ENCODE measurements at regions not wholly inside any gene's neighbourhood (a gene's known extent, or its start where the extent isn't known, plus 50 kb on each side); places are given as distances from the start of the nearest gene placed in this dataset.

DNA sequence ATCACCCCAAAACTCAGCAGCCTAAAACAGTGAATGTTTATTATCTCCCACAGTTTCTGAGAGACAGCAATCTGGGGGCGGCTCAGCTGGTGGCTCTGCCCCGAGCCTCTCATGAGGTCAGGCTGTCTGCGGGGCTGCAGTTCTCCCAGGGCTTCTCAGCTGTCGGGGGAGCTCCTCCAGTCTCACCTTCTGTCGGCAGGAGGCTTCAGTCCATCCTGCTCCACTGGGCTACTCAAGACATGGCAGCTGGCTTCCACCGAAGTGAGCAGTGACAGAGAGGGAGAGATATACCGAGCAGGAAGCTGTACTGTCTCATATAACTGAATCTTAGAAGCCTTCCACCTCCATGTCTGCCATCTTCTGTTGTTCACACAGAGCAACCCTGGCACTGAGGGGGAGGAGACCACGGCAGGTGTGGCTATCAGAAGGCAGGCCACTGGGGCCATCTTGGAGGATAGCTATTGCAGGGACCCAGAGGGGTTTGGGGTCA lies 72.8 kb upstream of the ITGA11 start (continued):
- TF ChIP-seq CHD7 (IDR thresholded peaks at IDR 0.05; ENCODE audit: insufficient replicate concordance, low read length) (no peak), ATF3 (IDR thresholded peaks at IDR 0.05; ENCODE audit: insufficient read depth, low read depth, low read length) (no peak), EP300 (IDR thresholded peaks at IDR 0.05; ENCODE audit: borderline replicate concordance in 1 of 2, low read depth in 2 of 2, low read length in 2 of 2) (no peak), KDM4A (IDR thresholded peaks at IDR 0.05; ENCODE audit: low read depth, low read length, severe bottlenecking) (no peak)
